ENCODE measurements at regions not wholly inside any gene's neighbourhood (a gene's known extent, or its start where the extent isn't known, plus 50 kb on each side); places are given as distances from the start of the nearest gene placed in this dataset.

- no peak for TF ChIP-seq MAX (IDR thresholded peaks at IDR 0.05)
- TF ChIP-seq CTCF (IDR thresholded peaks at IDR 0.05; ENCODE audit: low read depth, low read length, missing input control), result no peak
Observed at GRCh38 chr6:53984163-53984562, 127.1 kb upstream of the MLIP start (continued).

GRCh38 chr6:53984581-53984980, 126.7 kb upstream of the MLIP start:
- Histone ChIP-seq H3K4me1 (ENCODE audit: control insufficient read depth in 4 of 4, insufficient read depth in 4 of 4, low read length in 3 of 4) (peaks cover 0 to 8% (median 7%) of the 10 kb centered on the region in 4 donors), H3K9me3 (ENCODE audit: control insufficient read depth in 4 of 4, low read length in 3 of 4) (no peaks in the 10 kb centered on the region), H3K36me3 (ENCODE audit: control insufficient read depth in 4 of 4, insufficient read depth in 3 of 4, low read depth in 1 of 4, low read length in 3 of 4) (no peaks in the 10 kb centered on the region), H3K4me3 (ENCODE audit: low read depth in 1 of 3, low read length in 3 of 3) (no peak overlapping the region), H3K9ac (ENCODE audit: low read depth in 1 of 2, low read length in 2 of 2) (no peak overlapping the region), H3K27me3 (ENCODE audit: control insufficient read depth in 4 of 4, insufficient read depth in 4 of 4, low read length in 3 of 4) (no peaks in the 10 kb centered on the region), H3K27ac (ENCODE audit: low read depth in 1 of 2, low read length in 2 of 2) (no peak overlapping the region)
- 61% methylated on average over 3 of the region's 3 CpGs for WGBS
- DNase-seq (ENCODE audit: low spot score), result no peak
- TF ChIP-seq TAF1 (conservative IDR thresholded peaks at IDR 0.05) (no peak), FOXA2 (IDR thresholded peaks at IDR 0.05) (no peak), SP1 (IDR thresholded peaks at IDR 0.05) (no peak), JUND (IDR thresholded peaks at IDR 0.05) (no peak), ATF3 (IDR thresholded peaks at IDR 0.05) (no peak), RXRA (IDR thresholded peaks at IDR 0.05) (no peak), RAD21 (IDR thresholded peaks at IDR 0.05) (no peak), GABPA (IDR thresholded peaks at IDR 0.05 in 1 of 2, conservative IDR thresholded peaks at IDR 0.05 in 1 of 2) (no peak), MAX (IDR thresholded peaks at IDR 0.05) (no peak), YY1 (IDR thresholded peaks at IDR 0.05) (no peak), NR2F2 (IDR thresholded peaks at IDR 0.05) (no peak), CTCF (IDR thresholded peaks at IDR 0.05; ENCODE audit: low read depth, low read length, missing input control) (no peak), FOXA1 (IDR thresholded peaks at IDR 0.05) (no peak), ZBTB33 (IDR thresholded peaks at IDR 0.05) (no peak), HNF4A (conservative IDR thresholded peaks at IDR 0.05) (no peak), REST (IDR thresholded peaks at IDR 0.05) (no peak)
